AG09319 (cell line): ENCODE measurements at regions not wholly inside any gene's neighbourhood (a gene's known extent, or its start where the extent isn't known, plus 50 kb on each side); places are given as distances from the start of the nearest gene placed in this dataset.
A peak's percentile ranks its signal among the peaks of the same experiment; 100 is the strongest.

Experiments
- DNase-seq: peaks from one replicate; pipeline ENCODE4 v3.0.0-alpha.2; 2010; ENCODE audit warnings: low read depth; ENCODE audit errors: extremely low read depth
- CTCF ChIP-seq: IDR thresholded peaks from 2 replicates; pipeline ENCODE4 v1.5.1; 2011; ENCODE audit warnings: low read depth, mild to moderate bottlenecking, inconsistent platforms, low read length, moderate library complexity

- no peak for TF ChIP-seq CTCF
- no peak for DNase-seq
Measured at GRCh38 chr16:85235991-85236817, 123.9 kb upstream of the CIBAR2 start.

GRCh38 chr16:85236818-85237150 lies 124.5 kb upstream of the CIBAR2 start:
- no peak for TF ChIP-seq CTCF
- DNase-seq: no peak

DNA sequence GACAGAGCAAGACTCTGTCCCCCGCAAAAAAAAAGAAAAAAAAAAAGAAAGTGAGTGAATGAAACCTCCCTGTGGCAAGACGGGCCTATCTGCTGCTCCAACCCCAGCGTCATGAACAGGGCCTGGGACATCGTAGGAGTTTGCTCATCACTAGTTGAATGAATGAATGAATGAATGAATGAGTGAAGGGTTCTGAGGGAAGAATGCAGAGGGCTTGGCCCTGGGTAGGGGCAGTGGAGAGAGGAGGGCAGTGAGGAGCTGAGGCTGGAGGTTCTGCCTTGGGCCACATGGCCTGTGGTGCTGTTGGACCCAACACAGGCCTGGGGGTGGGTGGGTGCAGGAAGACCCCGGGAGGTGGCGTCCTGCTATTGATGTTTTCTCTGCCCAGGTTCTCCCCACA lies 125.5 kb upstream of the CIBAR2 start:
- no peak for DNase-seq
- no peak for TF ChIP-seq CTCF

DNA sequence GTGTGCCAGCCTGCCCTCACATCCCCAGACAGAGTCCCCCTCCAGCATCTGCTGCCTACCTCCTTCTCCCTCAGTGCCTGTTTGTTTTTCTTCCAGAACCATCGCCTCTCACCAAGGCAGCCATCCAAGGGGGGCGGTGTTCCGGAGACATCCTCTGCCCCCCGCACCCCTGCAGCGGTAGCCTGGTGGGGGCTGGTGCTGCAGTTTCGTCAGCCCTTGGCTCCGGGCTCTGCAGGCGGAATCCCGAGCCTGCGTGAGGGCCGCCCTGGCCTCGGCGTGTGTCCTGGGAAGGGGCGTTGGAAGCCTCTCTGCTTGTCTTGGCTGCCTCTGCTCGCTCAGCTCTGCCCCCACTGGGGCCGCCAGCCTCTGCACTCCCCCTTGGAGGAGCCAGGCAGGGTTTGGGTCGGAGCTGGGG lies 126.0 kb upstream of the CIBAR2 start:
- peak; percentile 80 for DNase-seq
- TF ChIP-seq CTCF: peak; percentile 19

GRCh38 chr16:85239239-85239638 lies 127.0 kb upstream of the CIBAR2 start:
- no peak for DNase-seq
- no peak for TF ChIP-seq CTCF

DNA sequence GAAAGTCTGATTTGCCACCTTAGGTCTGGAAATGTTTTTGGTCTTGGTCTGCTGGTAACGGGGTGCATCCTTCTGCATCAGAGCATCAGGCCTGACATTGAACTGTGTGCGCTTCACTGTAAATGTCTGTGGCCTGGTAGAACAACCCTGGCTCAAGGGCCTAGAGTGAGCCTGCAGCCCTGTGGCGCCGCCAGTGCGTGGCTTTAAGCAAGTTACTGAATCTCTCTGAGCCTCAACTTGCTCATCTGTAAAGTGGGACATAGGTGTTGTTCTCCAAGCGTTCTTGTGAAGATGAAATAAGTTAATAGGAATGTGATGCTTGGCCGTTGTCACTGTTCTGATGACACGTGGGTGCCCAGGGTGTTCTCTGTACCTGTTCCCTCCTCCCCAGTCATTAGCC lies 127.6 kb upstream of the CIBAR2 start:
- no peak for TF ChIP-seq CTCF
- no peak for DNase-seq

DNA sequence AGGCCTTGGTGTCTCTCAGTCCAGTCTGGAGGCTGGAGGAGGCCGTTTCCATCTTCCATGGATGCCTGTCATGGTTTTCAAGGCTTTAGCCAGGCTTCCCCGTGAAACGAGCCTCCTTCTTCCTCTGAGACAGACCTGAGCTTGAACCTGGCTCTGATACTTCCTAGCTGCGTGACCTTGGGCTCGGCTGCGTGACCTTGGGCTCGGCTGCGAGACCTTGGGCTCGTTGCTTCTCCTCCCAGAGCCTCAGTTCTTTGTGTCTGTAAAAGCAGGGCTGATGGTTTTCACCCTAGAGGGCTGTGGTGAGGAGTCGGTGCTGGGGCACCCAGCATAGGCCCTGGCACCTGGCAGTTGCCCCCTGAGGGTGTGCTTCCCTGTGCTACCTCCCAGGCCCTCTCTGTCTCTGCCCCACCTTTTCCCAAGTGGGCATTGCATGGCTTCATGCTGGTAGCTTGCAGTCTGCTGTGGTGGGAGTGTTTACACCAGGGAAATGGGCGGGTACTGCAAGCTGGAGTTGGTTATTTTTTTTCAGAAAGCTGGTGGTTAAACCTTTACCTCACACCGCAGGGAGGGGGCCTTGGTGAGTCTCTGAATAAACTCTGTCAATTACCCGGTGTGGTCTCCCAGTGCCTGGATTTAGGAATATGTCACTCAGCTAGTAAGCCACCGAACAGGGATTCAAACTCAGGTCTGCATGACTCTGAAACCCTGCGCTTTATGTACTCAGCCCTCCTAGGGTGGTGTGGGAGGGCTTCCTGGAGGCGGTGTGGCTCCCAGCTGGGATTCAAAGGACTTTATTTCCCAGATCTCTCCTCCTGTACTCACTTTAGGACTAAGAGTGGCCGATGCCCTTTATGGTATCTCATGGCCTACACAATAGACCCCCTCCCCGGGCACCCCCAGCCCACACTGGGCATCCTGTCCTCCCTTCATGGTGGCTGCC lies 129.0 kb upstream of the CIBAR2 start:
- no peak for TF ChIP-seq CTCF
- DNase-seq: no peak
